ENCODE measurements at regions not wholly inside any gene's neighbourhood (a gene's known extent, or its start where the extent isn't known, plus 50 kb on each side); places are given as distances from the start of the nearest gene placed in this dataset.

- Mint-ChIP-seq H3K4me1 (no peaks in the 10 kb centered on the region), H3K4me3 (no peak overlapping the region), H3K27ac (no peak overlapping the region), H3K27me3 (ENCODE audit: low read depth in 3 of 3) (peaks cover 0 to 10% (median 1%) of the 10 kb centered on the region in 3 donors), H3K36me3 (no peaks in the 10 kb centered on the region), H3K9me3 (peaks cover 0 to 4% (median 0%) of the 10 kb centered on the region in 7 donors)
- intact Hi-C loops (cut with micrococcal nuclease) = no loop called here
- Histone ChIP-seq H3K9ac (ENCODE audit: insufficient read depth, low read length, poor library complexity, severe bottlenecking) (no peak overlapping the region), H3K4me2 (replicated peaks; ENCODE audit: extremely low read depth, low read length, poor library complexity, severe bottlenecking) (no peak overlapping the region), H3K36me3 (replicated peaks in 1 of 2; ENCODE audit: control insufficient read depth in 1 of 2, insufficient read depth in 2 of 2, low read length in 2 of 2) (no peaks in the 10 kb centered on the region), H3K4me1 (ENCODE audit: control insufficient read depth in 1 of 2, insufficient read depth in 2 of 2, low read length in 2 of 2) (no peaks in the 10 kb centered on the region), H3K9me3 (replicated peaks in 1 of 2; ENCODE audit: control insufficient read depth in 1 of 2, insufficient read depth in 1 of 2, low read length in 2 of 2) (no peaks in the 10 kb centered on the region), H3K79me2 (ENCODE audit: insufficient read depth, low read length) (no peaks in the 10 kb centered on the region), H4K20me1 (ENCODE audit: insufficient read depth, low read length) (no peaks in the 10 kb centered on the region), H3K27me3 (ENCODE audit: control insufficient read depth in 2 of 2, insufficient read depth in 2 of 2, low read length in 2 of 2) (peaks cover 0 to 3% of the 10 kb centered on the region in 2 donors), H2AFZ (ENCODE audit: insufficient read depth, low read depth, low read length, poor library complexity, severe bottlenecking) (no peak overlapping the region), H3K27ac (ENCODE audit: low read depth in 1 of 2, low read length in 2 of 2) (no peak overlapping the region), H3K4me3 (replicated peaks in 1 of 3; ENCODE audit: low read depth in 2 of 3, low read length in 3 of 3) (no peak overlapping the region)
- no peak for DNase-seq
- TF ChIP-seq, protein P1, sequence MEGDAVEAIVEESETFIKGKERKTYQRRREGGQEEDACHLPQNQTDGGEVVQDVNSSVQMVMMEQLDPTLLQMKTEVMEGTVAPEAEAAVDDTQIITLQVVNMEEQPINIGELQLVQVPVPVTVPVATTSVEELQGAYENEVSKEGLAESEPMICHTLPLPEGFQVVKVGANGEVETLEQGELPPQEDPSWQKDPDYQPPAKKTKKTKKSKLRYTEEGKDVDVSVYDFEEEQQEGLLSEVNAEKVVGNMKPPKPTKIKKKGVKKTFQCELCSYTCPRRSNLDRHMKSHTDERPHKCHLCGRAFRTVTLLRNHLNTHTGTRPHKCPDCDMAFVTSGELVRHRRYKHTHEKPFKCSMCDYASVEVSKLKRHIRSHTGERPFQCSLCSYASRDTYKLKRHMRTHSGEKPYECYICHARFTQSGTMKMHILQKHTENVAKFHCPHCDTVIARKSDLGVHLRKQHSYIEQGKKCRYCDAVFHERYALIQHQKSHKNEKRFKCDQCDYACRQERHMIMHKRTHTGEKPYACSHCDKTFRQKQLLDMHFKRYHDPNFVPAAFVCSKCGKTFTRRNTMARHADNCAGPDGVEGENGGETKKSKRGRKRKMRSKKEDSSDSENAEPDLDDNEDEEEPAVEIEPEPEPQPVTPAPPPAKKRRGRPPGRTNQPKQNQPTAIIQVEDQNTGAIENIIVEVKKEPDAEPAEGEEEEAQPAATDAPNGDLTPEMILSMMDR (IDR thresholded peaks at IDR 0.05) = no peak
- no CpG with 5 or more reads among the region's 1 CpG for WGBS (ENCODE audit: insufficient coverage)
These were observed 66.3 kb upstream of the DIPK2B start for GRCh38 chrX:45267007-45267406.

- Histone ChIP-seq H3K4me2 (replicated peaks; ENCODE audit: extremely low read depth, low read length, poor library complexity, severe bottlenecking) (no peak overlapping the region), H2AFZ (ENCODE audit: insufficient read depth, low read depth, low read length, poor library complexity, severe bottlenecking) (no peak overlapping the region), H3K4me1 (ENCODE audit: control insufficient read depth in 1 of 2, insufficient read depth in 2 of 2, low read length in 2 of 2) (no peaks in the 10 kb centered on the region), H3K27ac (ENCODE audit: low read depth in 1 of 2, low read length in 2 of 2) (no peak overlapping the region), H3K79me2 (ENCODE audit: insufficient read depth, low read length) (no peaks in the 10 kb centered on the region), H3K9me3 (replicated peaks in 1 of 2; ENCODE audit: control insufficient read depth in 1 of 2, insufficient read depth in 1 of 2, low read length in 2 of 2) (no peaks in the 10 kb centered on the region), H3K27me3 (ENCODE audit: control insufficient read depth in 2 of 2, insufficient read depth in 2 of 2, low read length in 2 of 2) (peaks cover 0 to 3% of the 10 kb centered on the region in 2 donors), H4K20me1 (ENCODE audit: insufficient read depth, low read length) (no peaks in the 10 kb centered on the region), H3K4me3 (replicated peaks in 1 of 3; ENCODE audit: low read depth in 2 of 3, low read length in 3 of 3) (no peak overlapping the region), H3K36me3 (replicated peaks in 1 of 2; ENCODE audit: control insufficient read depth in 1 of 2, insufficient read depth in 2 of 2, low read length in 2 of 2) (no peaks in the 10 kb centered on the region), H3K9ac (ENCODE audit: insufficient read depth, low read length, poor library complexity, severe bottlenecking) (no peak overlapping the region)
- peaks cover 0 to 10% (median 1%) of the 10 kb centered on the region in 3 donors for H3K27me3 Mint-ChIP-seq (ENCODE audit: low read depth in 3 of 3)
- DNase-seq = no peak
- H3K4me3 Mint-ChIP-seq = no peak overlapping the region
- H3K9me3 Mint-ChIP-seq = peaks cover 0 to 4% (median 0%) of the 10 kb centered on the region in 7 donors
- no peak overlapping the region for H3K27ac Mint-ChIP-seq
- intact Hi-C loops (cut with micrococcal nuclease) = no loop called here
- TF ChIP-seq, protein P1 (IDR thresholded peaks at IDR 0.05) = no peak
- no CpG with 5 or more reads among the region's 1 CpG for WGBS (ENCODE audit: insufficient coverage)
- H3K4me1 Mint-ChIP-seq = no peaks in the 10 kb centered on the region
- H3K36me3 Mint-ChIP-seq = no peaks in the 10 kb centered on the region
These were observed 65.8 kb upstream of the DIPK2B start for GRCh38 chrX:45266456-45266855.
